Hippocampal formation (tissue), 2 donors: ENCODE measurements at regions not wholly inside any gene's neighbourhood (a gene's known extent, or its start where the extent isn't known, plus 50 kb on each side); places are given as distances from the start of the nearest gene placed in this dataset.
"Not testable (repeated sequence)": the region's sequence is repeated elsewhere in the genome, so short reads cannot be mapped to it uniquely, and the experiment has no call there.

ENCODE experiments used
- DNase-seq, 2 donors: peaks; one replicate each; lab custom pipeline; 2025; lab: John Stamatoyannopoulos, UW

DNA sequence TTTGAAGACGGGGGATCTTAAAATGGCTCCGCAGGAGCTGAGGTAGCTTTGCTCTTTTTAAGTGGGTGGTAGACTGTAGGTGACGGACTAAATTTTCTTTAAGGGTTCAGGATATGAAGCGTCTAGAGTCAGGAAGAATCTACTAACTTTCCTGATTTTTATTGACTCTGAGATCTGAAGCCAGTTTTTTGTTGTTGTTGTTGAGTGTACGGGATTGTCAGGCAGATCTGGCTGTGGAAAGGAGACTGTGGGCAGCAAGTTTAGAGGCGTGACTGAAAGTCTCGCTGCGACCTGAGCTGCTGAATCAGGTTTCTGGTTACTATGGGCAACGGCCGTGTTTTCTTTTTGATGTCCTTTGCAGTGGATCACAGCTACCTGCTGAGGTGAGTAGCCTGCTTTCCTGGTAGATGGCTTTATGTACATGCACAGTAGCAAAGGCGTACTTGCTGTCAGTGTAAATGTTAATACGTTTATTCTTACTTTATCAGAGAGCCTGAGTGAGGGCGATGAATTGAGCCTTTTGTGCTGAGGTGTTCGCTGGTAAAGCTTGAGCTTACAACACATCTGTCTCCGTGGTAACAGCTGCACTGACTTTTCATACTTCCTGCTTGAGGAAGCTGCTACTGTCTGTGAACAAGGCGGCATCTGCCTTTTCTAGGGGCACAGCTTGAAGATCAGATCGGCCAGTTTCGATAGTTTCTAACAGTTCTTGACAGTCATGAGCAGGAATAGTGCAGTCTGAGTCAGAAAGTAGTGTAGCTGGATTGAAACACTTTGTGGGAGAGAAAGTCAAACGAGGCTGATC lies 193.7 kb downstream of the OTOP1 start:
- not testable (repeated sequence) for DNase-seq

DNA sequence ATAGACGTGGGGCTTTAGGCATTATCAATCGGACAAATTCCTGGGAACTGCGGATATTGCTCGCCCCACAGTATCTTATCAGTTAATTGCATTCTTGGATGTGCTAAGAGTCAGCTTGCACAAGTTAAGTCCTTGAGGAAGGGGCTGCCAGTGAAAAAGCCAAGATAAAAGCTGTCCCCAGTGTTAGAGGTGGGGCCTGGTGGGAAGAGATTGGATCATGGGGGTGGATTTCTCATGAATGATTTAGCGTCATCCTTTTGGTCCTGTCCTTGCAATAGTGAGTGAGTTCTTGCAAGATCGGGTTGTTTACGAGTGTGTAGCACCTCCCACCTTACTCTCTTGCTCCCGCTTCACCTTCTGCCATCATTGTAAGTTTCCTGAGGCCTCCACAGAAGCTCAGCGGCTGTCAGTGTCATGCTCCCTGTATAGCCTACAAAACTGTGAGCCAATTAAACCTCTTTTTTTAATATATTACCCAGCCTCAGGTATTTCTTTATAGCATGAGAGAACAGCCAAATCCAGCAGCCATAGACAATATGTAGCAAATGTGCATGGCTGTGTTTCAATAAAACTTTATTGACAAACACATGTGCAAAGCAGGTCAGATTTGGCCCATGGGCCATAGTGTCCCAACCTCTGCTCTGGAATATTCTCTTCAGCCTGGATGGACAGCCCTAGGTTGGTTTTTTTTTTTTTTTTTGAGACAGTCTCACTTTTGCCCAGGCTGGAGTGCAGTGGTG lies 189.2 kb downstream of the OTOP1 start:
- DNase-seq: not testable (repeated sequence)

DNA sequence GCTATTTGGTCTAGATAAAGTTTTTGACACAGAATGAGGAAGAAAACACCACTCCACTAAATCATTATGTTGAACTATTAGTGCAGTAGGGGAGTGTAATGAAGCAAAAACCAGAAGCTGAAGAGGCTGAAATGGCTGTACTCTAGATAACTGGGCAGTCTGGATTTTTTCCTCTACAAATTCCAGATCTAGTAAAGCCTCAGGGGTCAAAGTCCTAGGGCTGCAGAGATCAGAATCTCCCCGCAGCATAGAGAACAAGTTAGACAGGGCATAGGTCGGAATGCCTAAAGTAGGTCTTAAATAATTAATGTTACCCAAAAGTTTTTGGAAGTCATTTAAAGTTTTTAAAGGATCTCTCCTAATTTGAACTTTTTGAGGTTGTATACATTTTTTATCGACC lies 180.9 kb downstream of the OTOP1 start:
- not testable (repeated sequence) for DNase-seq

DNA sequence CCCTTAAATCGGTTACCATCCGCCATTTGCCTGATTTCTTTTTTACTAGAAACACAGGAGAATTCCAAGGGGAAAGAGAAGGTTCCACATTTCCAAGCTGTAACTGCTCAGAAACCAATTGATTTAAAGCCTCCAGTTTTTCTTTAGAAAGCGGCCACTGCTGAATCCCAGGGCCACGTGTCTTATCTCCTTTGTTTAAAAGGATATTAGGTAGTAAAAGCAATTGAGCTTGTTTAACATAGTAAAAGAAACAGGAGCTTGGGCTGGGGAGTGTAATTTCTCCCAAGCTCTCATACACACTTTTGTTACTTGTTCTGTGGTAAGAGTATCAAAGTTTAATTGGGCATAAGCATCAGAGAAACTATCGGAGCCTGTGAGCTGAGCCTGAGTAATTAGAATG lies 180.0 kb downstream of the OTOP1 start:
- not testable (repeated sequence) for DNase-seq

DNA sequence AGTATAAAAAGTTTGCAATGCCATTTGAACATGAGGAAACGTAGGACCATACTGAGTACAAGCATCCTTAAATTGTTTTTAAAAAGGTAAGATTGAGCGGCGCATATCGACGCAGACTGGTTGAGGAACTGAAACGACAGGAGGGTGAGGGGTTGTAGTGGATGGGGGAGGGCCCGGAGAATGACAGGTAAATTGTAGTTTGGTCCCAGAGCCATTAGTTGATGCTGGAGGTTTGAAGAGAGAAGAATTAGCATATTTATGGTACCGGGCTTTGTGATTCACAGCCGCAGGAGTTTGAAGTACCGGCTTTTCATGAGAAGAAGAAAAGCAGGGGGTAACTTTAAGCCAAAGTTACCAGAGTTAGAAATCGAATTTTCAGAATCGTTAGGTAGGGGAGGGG lies 179.5 kb downstream of the OTOP1 start:
- not testable (repeated sequence) for DNase-seq

DNA sequence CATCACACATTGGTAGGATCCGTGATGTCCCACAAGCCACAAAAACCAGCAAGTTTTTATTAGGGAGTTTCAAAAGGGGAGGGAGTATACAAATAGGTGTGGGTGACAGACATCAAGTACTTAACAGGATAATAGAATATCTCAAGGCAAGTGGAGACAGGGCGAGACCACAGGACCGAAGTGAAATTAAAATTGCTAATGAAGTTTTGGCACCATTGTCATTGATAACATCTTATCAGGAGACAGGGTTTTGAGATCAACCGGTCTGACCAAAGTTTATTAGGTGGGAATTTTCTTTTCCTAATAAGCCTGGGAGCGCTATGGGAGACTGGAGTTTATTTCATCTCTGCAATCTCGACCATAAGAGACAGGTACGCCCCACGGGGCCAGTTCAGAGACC lies 178.5 kb downstream of the OTOP1 start:
- DNase-seq: not testable (repeated sequence)

DNA sequence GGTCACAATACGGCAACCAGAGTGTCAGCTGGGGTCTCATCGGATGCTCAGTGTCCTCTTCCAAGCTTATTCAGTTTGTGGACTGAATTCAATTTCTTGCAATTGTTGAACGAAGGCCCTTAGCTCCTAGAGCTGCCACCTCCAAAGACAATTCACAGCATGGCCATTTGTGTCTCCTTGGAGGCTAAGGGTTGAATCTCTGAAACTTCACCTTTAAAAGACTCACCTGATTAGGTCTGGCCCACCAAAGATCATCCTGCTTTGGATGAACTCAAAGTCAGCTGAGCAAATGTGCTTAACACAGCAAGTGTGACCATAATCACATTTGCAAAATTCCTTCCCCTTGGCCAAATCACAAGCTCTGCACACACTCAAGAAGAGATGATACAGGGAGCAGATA lies 175.9 kb downstream of the OTOP1 start:
- DNase-seq: not testable (repeated sequence)

DNA sequence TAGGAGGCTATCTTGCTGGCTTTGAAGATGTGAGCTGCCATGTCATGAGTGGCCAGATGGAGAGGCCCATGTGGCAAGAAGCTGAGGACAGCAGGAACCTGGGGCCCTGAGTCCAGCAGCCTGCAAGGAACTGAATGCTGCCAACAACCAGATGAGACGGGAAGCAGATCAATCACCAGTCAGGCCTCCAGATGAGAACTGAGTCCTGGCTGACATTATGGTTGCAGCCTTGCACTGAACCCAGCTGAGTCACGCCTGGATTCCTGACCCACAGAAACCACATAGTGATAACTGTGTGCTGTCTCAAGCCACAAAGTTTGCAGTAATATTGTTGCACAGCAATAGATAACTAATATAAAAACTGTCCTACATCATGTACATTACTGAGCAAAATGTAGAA lies 173.8 kb downstream of the OTOP1 start:
- not testable (repeated sequence) for DNase-seq

DNA sequence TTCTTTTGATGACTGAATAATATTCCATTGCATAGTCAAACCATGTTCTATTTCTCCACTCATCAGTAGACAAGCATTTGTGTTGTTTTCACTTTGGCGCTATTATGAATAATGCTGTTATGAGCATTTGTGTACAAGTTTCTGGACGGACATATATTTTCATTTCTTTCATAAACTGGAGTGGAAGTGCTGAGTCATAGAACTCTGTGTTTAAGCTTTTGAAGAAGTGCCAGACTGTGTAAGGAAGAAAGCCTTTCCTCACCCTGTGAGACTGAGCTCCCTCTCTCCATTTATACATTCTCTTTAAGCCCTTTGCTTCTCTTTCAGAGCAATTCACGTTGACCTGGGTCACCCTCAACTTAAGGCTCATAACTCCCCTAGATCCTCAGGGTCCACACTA lies 169.5 kb downstream of the OTOP1 start:
- DNase-seq: not testable (repeated sequence)

DNA sequence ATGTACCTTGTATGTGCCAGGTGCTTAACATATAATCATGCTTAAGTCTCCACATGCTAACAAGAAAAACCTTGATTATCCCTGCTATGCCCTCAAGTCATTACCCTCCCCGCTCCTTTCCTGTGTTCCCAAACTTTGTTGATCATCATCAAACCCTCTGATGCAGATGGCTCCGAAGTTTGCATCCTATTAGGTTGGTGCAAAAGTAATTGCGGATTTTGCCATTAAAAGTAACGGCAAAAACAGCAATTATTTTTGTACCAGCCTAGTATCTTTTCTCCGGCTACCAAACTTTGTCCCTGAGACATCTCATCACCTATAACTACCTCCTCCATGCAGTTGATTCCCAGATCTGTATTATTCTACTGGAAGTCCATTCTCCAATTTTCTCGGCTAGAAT lies 142.6 kb downstream of the OTOP1 start:
- DNase-seq: not testable (repeated sequence)

DNA sequence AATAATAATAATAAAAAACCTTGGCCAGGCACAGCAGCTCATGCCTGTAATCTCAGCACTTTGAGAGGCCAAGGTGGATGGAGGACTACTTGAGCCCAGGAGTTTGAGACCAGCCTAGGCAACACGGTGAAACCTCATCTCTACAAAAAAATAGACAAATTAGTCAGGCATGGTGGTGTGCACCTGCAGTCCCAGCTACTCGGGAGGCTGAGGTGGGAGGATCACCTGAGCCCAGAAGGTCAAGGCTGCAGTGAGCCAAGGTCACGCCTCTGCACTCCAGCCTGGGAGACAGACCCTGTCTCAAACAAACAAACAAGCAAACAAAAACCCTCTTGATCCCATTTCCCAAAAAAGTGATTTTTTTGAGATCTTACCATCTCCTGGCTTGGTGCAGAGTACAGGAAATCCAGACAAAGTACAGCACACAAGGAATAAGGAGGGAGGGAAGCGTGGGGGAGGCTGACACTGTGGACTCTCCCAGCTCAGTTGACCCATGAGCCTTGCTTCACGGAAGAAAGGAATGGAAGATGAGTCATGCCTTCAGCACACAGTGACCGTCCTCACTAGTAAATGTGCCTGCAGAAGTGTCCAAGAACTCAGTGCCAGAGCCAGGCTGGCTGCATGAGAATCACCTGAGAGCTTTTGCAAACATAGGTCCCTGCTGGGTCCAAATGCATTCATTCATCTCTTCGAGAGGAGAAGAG lies 136.9 kb downstream of the OTOP1 start:
- DNase-seq: not testable (repeated sequence)

DNA sequence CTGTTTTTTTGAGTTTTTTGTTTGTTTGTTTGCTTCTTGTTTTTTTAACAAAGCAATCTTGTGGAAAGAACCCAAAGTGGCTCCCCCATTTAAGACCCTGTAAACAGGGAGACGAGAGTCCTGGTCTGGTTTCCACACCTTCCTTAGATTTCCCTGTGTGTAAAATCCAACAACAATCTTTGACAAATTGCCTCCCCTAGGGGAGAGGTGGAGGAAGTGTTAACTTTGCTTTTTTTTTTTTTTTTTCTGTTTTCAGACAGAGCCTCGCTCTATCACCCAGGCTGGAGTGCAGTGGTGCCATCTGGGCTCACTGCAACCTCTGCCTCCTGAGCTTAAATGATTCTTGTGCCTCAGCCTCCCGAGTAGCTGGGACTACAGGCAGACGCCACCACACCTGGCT lies 136.0 kb downstream of the OTOP1 start:
- not testable (repeated sequence) for DNase-seq

DNA sequence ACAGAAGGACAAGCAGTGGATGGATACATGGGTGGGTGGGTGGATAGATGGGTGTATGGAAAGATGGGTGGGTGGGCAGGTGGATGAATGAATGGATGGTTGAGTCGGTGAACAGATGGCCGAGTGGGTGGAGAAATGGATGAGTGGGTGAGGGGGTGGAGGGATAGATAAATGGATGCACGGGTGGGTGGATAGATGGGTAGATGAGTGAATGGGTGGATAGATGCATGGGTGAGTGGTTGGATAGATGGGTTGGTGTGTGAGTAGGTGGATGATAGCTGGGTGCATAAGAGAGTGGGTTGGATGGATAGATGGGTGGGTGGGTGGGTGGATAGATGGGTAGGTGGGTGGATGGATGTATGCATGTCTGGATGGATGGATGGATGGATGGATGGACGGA lies 134.6 kb downstream of the OTOP1 start:
- not testable (repeated sequence) for DNase-seq

DNA sequence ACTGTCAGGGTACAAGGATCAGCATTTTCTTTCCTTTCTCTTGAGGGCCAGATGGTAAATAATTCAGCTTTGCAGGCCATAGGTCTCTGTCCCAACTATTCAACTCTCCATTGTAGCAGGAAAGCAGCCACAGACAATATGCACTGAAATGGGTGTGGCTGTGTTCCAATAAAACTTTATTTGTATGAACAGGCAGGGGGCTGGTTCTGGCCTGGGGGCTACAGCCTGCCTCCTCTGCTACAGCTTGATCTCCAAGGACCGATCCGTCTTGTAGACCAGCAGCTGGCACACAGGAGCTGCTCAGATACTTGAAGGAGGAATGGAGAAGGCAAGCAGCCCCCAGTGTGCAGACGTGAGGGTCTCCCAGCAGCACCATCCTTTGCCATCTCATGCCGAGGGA lies 127.1 kb downstream of the OTOP1 start:
- DNase-seq: not testable (repeated sequence)

DNA sequence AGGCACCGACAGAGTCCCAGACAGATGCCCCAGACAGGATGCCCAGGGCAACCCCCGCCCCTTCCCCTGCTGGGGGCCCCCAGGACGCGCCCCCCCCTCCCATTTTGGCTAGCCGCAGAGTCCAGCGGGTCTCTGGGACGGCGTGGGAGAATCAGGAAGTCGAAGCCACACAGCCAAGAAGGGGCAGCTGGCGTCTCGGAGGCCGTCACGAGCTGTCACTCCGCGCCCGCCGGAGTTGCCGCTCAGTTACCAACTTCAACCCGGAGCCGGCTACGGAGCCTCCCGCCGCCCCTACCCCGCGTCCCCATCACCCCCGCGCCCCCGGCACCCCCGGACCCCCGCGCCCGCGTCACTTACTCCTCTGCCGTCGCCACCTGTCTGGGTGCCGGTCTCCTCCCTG lies 119.8 kb downstream of the OTOP1 start:
- DNase-seq: not testable (repeated sequence)

DNA sequence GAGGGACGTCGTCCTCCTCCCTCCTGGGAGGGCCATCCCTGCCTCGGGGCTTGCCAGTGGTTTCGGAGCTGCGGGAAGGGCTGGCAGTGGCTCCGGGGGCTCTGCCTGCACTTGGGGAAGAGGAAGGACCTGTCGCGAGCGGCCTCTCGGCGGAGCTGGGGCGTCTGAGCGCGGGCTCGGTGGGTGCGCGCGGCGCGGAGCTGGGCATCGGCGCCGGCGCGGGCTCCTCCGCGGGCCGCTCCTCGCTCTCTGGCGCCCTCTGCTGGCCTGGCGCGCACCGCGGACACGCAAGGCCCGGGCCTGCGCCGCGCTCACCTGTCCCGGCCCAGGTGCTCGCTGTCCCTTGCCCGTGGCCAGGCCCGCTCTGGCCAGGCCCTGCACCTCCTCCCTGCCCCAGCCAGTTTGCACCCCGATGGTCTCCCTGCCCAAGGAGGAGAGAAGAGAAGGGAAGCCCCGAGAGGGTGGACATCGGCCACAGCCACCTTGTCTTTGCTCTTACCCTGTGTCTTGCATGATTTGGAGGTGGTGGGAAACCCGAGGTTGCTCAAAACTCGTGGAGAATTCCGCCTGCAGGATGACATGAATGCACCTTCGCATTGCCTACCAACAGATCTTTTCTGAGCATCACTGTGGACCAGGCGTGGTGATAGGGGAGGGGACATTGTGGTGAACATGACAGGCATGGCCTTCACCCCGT lies 119.2 kb downstream of the OTOP1 start:
- DNase-seq: peak; percentile 9 to 31

DNA sequence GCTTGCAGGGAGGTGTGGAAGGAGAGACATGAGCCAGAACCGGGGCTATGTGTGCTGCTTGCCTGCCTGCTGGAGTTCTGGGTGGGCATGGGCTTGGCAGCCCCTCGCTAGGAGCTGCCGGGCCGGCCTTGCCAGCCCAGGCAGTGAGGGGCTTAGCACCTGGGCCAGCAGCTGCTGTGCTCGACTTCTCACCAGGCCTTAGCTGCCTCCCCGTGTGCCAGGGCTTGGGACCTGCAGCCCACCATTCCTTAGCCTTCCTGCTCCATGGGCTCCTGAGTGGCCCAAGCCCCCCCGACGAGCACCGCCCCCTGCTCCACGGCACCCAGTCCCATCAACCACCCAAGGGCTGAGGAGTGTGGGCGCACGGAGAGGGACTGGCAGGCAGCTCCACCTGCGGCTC lies 111.3 kb downstream of the OTOP1 start:
- DNase-seq: not testable (repeated sequence)

DNA sequence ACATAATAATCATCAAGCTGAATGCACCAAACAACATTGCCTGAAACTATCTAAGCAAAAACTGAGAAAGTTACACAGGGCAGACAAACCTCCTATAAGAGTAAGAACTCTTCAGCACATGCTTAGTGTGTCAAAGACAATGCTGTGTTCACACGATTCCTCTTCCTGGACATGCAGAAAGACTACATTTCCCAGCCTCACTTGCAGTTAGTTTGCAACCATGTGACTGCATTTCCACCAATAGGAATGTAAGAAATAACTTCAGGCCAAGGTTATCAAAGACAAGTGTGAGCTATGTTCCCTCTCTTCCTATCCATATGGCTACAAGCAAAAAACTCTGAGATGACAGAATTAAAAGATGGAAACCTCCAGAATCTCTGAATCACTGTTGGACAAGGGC lies 109.8 kb downstream of the OTOP1 start:
- DNase-seq: not testable (repeated sequence)

DNA sequence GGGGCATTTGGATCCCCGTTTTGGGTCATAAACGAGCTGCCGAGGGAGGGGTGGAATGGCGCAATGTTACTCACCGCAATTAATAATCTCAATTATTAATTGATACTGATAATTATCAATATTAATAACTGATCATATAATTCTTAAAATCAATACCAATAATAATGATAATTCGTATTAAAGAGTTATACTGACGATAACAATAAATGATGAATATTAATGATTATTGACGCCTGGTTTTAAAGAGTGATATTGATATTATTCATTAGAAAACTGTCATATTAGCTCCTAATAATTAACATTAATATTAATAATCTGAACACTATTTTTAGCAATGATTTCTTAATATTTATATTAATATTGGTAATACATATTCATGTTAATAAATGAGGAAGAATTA lies 92.4 kb downstream of the OTOP1 start:
- not testable (repeated sequence) for DNase-seq

DNA sequence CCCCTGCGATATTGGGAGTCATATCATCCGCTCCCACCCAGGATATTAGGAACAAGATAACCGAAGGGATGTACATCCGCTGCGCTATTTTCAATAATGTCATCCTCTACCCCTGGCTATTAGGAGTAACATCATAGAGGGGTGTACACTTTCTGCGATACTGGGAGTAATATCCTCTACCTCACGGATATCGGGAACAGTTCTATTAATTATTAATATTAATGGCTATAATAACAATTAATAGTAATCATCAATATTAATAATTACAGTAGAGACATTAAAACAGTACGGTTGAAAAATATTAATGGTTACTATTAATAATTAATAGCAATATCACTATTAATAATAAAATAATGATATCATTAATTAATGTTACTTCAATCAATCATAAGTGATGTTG lies 90.1 kb downstream of the OTOP1 start:
- DNase-seq: not testable (repeated sequence)
